ENCODE measurements at regions not wholly inside any gene's neighbourhood (a gene's known extent, or its start where the extent isn't known, plus 50 kb on each side); places are given as distances from the start of the nearest gene placed in this dataset.

DNA sequence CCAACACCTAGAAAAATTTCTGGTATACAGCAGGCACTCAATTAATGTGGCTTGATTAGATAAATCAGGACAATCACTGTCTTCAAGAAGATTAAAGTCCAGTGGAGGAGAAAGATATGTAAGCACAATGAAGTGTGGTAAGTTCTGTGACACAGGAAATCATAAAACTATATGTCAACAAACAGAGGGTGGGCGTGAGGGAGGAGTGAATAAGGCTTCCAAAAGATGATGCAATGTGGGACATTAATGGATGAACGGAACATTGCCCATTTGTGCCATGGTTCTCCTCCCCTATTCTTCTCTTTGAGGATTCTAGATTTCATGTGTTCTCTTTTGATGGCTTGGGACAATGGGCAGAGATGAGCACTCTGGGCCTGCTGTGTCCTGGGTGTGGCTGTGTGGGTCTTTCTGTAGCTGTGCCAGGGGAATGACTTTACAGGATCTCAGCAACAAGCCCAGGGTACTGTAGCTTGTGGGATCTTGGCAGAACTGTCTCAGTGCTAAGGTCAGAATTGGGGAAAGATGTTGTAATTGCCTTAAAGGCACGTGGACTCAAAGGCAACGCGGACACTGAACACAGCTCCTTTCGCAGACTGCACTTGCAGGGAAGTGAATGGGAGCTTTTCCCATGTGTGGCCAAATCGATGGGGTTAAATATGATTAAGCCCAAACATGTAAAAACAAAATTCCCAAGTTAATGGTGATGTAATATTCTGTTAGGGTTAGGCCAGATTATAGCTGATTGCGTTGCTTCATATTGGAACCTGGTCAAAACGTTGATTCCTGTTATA lies 366.9 kb downstream of the TGFB2 start:
- H3K9me3 ChIP-seq: no peaks in the 10 kb centered on the region
- no peaks in the 10 kb centered on the region for H3K36me3 ChIP-seq
- no peak overlapping the region for H3K4me3 ChIP-seq
- no peaks in the 10 kb centered on the region for H3K27me3 ChIP-seq
- TF ChIP-seq, protein P1, sequence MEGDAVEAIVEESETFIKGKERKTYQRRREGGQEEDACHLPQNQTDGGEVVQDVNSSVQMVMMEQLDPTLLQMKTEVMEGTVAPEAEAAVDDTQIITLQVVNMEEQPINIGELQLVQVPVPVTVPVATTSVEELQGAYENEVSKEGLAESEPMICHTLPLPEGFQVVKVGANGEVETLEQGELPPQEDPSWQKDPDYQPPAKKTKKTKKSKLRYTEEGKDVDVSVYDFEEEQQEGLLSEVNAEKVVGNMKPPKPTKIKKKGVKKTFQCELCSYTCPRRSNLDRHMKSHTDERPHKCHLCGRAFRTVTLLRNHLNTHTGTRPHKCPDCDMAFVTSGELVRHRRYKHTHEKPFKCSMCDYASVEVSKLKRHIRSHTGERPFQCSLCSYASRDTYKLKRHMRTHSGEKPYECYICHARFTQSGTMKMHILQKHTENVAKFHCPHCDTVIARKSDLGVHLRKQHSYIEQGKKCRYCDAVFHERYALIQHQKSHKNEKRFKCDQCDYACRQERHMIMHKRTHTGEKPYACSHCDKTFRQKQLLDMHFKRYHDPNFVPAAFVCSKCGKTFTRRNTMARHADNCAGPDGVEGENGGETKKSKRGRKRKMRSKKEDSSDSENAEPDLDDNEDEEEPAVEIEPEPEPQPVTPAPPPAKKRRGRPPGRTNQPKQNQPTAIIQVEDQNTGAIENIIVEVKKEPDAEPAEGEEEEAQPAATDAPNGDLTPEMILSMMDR (IDR thresholded peaks at IDR 0.05): no peak
- no peak for TF ChIP-seq POLR2A (IDR thresholded peaks at IDR 0.05)
- 38 to 40% methylated on average over 4 to 9 of the region's 9 CpGs for WGBS, 2 donors
- intact Hi-C loops (cut with DNase I): no loop called here
- H3K27ac ChIP-seq: peak overlapping the region in 1 of 4 donors; percentile 26
- H3K4me1 ChIP-seq: peaks cover 0 to 3% (median 0%) of the 10 kb centered on the region in 3 donors
- no peak for DNase-seq

DNA sequence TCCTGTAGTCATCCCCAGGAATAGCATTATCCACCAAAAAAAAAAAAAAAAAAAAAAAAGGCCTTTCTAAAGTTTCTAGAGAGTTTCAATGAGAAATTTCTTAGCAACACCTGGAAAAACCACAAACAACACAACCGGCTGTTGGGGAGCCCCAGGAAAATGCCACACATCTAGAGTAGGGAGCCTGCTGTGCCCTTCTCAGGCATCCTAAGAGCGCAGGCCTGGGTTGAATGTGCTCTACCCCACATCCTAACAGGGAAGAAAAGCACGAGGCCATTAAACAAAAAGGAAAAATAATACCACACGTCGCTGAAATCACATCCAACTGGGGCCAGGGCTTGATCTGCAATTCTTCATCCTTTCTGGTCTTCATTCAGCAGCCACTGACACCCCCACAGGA lies 367.5 kb downstream of the TGFB2 start:
- DNase-seq: no peak
- Histone ChIP-seq H3K27me3 (no peaks in the 10 kb centered on the region), H3K9me3 (no peaks in the 10 kb centered on the region), H3K4me3 (no peak overlapping the region), H3K4me1 (peaks cover 0 to 3% (median 0%) of the 10 kb centered on the region in 3 donors), H3K27ac (no peak overlapping the region), H3K36me3 (no peaks in the 10 kb centered on the region)
- TF ChIP-seq, protein P1 (IDR thresholded peaks at IDR 0.05): no peak
- no peak for TF ChIP-seq POLR2A (IDR thresholded peaks at IDR 0.05)
- 65 to 76% methylated on average over 5 of the region's 5 CpGs for WGBS, 2 donors
- intact Hi-C loops (cut with DNase I): no loop called here

DNA sequence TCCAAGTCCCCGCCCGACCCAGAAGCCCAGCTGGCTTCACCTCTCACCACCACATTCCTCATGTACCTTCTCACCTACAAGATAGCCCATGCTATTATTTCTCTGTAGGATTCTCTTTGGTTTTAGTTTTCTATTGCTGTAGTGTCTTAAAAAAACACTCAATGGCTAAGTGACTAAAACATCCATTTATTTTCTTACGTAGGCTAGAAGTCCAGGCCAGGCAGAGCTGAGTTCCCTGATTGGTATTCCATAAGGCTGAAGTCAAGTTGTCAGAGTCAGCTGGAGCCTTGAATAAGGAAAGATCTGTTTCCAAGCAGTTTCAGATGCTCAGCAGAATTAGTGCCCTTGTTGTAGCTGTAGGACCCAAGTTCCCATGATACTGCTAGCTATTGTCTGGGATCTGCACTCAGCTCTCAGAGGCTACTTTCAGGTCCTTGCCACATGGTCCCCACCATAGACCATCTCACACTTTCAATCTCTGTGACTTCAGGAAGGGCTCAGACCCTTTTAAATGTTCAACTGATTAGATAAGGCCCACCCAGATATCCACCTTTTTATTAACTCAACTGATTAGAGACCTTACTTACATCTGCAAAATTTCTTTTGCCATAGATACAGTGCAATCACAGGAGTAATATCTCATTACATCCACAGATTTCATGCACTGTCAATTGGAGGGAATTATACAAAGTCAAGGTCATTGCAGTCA lies 371.0 kb downstream of the TGFB2 start:
- H3K9me3 ChIP-seq: no peaks in the 10 kb centered on the region
- no peak for DNase-seq
- peaks cover 0 to 3% (median 0%) of the 10 kb centered on the region in 3 donors for H3K4me1 ChIP-seq
- no peak for TF ChIP-seq POLR2A (IDR thresholded peaks at IDR 0.05)
- TF ChIP-seq, protein P1 (IDR thresholded peaks at IDR 0.05): no peak
- H3K27ac ChIP-seq: no peak overlapping the region
- no peaks in the 10 kb centered on the region for H3K27me3 ChIP-seq
- intact Hi-C loops (cut with DNase I): no loop called here
- H3K36me3 ChIP-seq: no peaks in the 10 kb centered on the region
- no peak overlapping the region for H3K4me3 ChIP-seq
- WGBS, 2 donors: 100% methylated on average over 3 of the region's 3 CpGs

DNA sequence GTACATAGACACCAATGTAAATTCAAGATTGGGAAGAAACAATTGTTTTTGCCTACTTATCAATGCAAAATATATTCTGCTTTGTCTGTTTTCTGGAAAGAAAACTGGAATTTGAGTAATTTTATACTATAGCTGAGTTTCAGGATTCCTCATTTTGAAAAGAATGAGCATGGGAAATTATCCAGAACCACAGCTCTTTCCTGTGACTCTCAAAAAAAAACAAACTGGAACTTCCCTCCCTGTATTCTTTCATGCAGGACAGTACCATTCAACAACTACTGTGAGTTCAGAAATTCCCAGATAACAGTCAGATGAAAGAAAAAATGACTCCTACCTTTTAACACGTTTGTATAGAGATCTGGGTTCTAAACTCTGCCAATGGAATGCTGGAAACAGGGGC lies 372.4 kb downstream of the TGFB2 start:
- TF ChIP-seq POLR2A (IDR thresholded peaks at IDR 0.05): no peak
- TF ChIP-seq, protein P1 (IDR thresholded peaks at IDR 0.05): no peak
- H3K4me1 ChIP-seq: no peaks in the 10 kb centered on the region
- intact Hi-C loops (cut with DNase I): no loop called here
- no peak for DNase-seq
- H3K36me3 ChIP-seq: no peaks in the 10 kb centered on the region
- 0 to 25% methylated on average over 1 of the region's 1 CpG for WGBS, 2 donors
- no peaks in the 10 kb centered on the region for H3K27me3 ChIP-seq
- no peak overlapping the region for H3K27ac ChIP-seq
- H3K9me3 ChIP-seq: no peaks in the 10 kb centered on the region
- no peak overlapping the region for H3K4me3 ChIP-seq

DNA sequence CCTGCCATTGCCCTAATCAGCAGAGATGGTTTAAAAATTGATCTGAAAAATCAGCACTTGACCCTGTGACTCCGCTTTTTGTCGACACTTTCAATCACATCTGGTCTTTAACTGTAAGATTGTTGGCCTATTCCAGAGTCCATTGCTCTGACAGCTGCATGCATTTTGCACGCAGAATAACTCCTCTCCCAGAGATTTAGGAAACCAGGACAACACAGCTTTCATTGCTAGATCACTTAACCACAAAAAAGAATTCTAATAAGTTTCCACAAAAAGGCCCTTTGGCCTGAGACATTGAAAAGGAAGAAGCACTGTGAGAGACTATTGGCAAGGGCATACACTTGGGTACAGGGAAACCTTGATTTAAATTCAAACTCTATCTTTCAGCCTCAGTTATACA lies 373.1 kb downstream of the TGFB2 start:
- Histone ChIP-seq H3K9me3 (no peaks in the 10 kb centered on the region), H3K4me3 (no peak overlapping the region), H3K4me1 (no peaks in the 10 kb centered on the region), H3K36me3 (no peaks in the 10 kb centered on the region), H3K27me3 (no peaks in the 10 kb centered on the region), H3K27ac (no peak overlapping the region)
- 76 to 80% methylated on average over 3 of the region's 3 CpGs for WGBS, 2 donors
- intact Hi-C loops (cut with DNase I): no loop called here
- TF ChIP-seq POLR2A (IDR thresholded peaks at IDR 0.05): no peak
- TF ChIP-seq, protein P1 (IDR thresholded peaks at IDR 0.05): no peak
- DNase-seq: no peak

Data from esophagus squamous epithelium (tissue), 5 donors.